Keratinocyte (primary cell): ENCODE measurements at regions not wholly inside any gene's neighbourhood (a gene's known extent, or its start where the extent isn't known, plus 50 kb on each side); places are given as distances from the start of the nearest gene placed in this dataset.

Source experiments
- EZH2 ChIP-seq: IDR thresholded peaks from one replicate; pipeline ENCODE4 v1.6.1; 2012; ENCODE audit warnings: inconsistent platforms, mild to moderate bottlenecking, low read length, moderate library complexity
- TF ChIP-seq, protein P1 (sequence below), 3 experiments: IDR thresholded peaks in 1 of 3; conservative IDR thresholded peaks in 1 of 3; optimal IDR thresholded peaks in 1 of 3; 2 replicates in 2 of 3; 3 replicates in 1 of 3; pipeline versions ENCODE3 to v1.5.1; 2011; ENCODE audit warnings: low read length in 3 of 3, mild to moderate bottlenecking in 3 of 3, moderate library complexity in 2 of 3, control low read depth in 1 of 3, inconsistent platforms in 1 of 3; ENCODE audit not compliant: insufficient read depth in 2 of 3; ENCODE audit errors: extremely low read depth in 1 of 3

DNA sequence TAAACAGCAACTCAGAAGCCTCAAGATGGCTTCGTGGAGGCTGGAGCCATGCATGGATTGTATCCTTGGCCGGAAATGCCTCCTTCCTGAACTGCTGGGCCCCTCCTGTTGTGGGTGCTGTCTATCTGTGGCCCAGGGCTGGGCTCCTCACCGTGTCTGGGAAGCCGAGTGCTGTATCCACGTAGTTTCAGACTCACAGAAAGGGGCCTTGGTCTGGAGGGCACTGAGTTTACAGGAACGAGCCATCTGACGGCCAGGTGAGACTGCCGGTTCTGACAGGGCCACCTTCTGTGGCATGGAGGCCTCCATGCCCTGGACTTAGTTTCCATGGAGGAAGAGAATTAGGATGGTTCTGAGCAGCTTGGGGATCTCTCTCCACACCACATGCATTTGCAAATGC, 142.2 kb downstream of the ERMARD start:
- TF ChIP-seq EZH2: no peak
- TF ChIP-seq, protein P1, sequence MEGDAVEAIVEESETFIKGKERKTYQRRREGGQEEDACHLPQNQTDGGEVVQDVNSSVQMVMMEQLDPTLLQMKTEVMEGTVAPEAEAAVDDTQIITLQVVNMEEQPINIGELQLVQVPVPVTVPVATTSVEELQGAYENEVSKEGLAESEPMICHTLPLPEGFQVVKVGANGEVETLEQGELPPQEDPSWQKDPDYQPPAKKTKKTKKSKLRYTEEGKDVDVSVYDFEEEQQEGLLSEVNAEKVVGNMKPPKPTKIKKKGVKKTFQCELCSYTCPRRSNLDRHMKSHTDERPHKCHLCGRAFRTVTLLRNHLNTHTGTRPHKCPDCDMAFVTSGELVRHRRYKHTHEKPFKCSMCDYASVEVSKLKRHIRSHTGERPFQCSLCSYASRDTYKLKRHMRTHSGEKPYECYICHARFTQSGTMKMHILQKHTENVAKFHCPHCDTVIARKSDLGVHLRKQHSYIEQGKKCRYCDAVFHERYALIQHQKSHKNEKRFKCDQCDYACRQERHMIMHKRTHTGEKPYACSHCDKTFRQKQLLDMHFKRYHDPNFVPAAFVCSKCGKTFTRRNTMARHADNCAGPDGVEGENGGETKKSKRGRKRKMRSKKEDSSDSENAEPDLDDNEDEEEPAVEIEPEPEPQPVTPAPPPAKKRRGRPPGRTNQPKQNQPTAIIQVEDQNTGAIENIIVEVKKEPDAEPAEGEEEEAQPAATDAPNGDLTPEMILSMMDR (optimal IDR thresholded peaks at IDR 0.05 in 1 of 3, IDR thresholded peaks at IDR 0.05 in 1 of 3, conservative IDR thresholded peaks at IDR 0.05 in 1 of 3; ENCODE audit: extremely low read depth in 1 of 3, insufficient read depth in 2 of 3, low read length in 3 of 3): no peak
